SK-N-SH (cell line): ENCODE measurements at regions not wholly inside any gene's neighbourhood (a gene's known extent, or its start where the extent isn't known, plus 50 kb on each side); places are given as distances from the start of the nearest gene placed in this dataset.

Experiments
- EP300 ChIP-seq, 2 experiments: IDR thresholded peaks; 2 replicates each; pipeline versions ENCODE4 v1.4.0 to v1.6.1; 2012; ENCODE audit warnings: borderline replicate concordance in 1 of 2, low read depth in 1 of 2, low read length in 1 of 2
- FOSL2 ChIP-seq: IDR thresholded peaks from 2 replicates; pipeline ENCODE4 v1.4.0; 2012; ENCODE audit warnings: low read depth, mild to moderate bottlenecking, moderate library complexity, borderline replicate concordance
- JUND ChIP-seq: IDR thresholded peaks from 2 replicates; pipeline ENCODE4 v1.4.0; 2012
- NFIC ChIP-seq: IDR thresholded peaks from 2 replicates; pipeline ENCODE4 v1.4.0; 2012; ENCODE audit warnings: borderline replicate concordance
- RFX5 ChIP-seq: IDR thresholded peaks from 2 replicates; pipeline ENCODE4 v1.6.1; 2012; ENCODE audit warnings: mild to moderate bottlenecking, improper control_type of control experiment, low read length
- SIN3A ChIP-seq: IDR thresholded peaks from 2 replicates; pipeline ENCODE4 v1.6.1; 2012; ENCODE audit warnings: low read depth, mild to moderate bottlenecking, low read length, moderate library complexity, borderline replicate concordance
- TAF1 ChIP-seq: IDR thresholded peaks from 2 replicates; pipeline ENCODE4 v1.6.1; 2012; ENCODE audit warnings: low read depth, mild to moderate bottlenecking, low read length, moderate library complexity, borderline replicate concordance
- TCF12 ChIP-seq: IDR thresholded peaks from 2 replicates; pipeline ENCODE4 v1.4.0; 2012
- TF ChIP-seq, protein P1 (sequence below): fragments of 200-600 bp; sonication (generic); IDR thresholded peaks from 2 replicates; pipeline ENCODE4 v1.6.1; 2017; ENCODE audit warnings: antibody characterized with exemption, mild to moderate bottlenecking, moderate library complexity
- TF ChIP-seq, protein P2 (sequence below): IDR thresholded peaks from 2 replicates; pipeline ENCODE4 v1.6.1; 2012; ENCODE audit warnings: mild to moderate bottlenecking, low read depth, low read length, moderate library complexity
- TF ChIP-seq, protein P3 (sequence below): IDR thresholded peaks from 2 replicates; pipeline ENCODE4 v1.4.0; 2012; ENCODE audit warnings: low read depth
- TF ChIP-seq, protein P4 (sequence below): IDR thresholded peaks from 2 replicates; pipeline ENCODE4 v1.4.0; 2012; ENCODE audit warnings: low read depth, borderline replicate concordance
- TF ChIP-seq, protein P5 (sequence below): fragments of 150-350 bp; IDR thresholded peaks from 2 replicates; pipeline ENCODE4 v1.6.1; 2017; ENCODE audit warnings: antibody characterized with exemption, low read length, low read depth, borderline replicate concordance

DNA sequence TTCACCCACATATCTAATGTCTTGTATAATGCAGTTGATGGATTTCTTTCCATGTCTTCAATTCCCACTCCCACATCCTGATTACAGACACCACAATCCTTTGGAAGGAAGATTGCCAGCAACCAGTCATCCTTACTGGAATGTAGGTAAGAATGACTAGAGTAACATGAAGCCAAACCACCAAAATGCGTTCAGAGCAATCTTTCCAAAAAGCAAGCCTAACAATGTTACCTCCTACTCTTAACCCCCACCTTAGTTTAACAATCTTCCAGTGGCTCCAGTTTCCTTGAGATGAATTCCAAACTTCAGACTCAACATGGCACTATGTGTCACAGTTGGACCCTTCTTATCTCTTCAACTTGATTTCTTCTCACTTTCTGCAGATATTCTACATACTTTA is 685.6 kb downstream of the DOK5 start:
- TF ChIP-seq, protein P1, sequence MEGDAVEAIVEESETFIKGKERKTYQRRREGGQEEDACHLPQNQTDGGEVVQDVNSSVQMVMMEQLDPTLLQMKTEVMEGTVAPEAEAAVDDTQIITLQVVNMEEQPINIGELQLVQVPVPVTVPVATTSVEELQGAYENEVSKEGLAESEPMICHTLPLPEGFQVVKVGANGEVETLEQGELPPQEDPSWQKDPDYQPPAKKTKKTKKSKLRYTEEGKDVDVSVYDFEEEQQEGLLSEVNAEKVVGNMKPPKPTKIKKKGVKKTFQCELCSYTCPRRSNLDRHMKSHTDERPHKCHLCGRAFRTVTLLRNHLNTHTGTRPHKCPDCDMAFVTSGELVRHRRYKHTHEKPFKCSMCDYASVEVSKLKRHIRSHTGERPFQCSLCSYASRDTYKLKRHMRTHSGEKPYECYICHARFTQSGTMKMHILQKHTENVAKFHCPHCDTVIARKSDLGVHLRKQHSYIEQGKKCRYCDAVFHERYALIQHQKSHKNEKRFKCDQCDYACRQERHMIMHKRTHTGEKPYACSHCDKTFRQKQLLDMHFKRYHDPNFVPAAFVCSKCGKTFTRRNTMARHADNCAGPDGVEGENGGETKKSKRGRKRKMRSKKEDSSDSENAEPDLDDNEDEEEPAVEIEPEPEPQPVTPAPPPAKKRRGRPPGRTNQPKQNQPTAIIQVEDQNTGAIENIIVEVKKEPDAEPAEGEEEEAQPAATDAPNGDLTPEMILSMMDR, result no peak
- no peak for TF ChIP-seq JUND
- TF ChIP-seq, protein P2, sequence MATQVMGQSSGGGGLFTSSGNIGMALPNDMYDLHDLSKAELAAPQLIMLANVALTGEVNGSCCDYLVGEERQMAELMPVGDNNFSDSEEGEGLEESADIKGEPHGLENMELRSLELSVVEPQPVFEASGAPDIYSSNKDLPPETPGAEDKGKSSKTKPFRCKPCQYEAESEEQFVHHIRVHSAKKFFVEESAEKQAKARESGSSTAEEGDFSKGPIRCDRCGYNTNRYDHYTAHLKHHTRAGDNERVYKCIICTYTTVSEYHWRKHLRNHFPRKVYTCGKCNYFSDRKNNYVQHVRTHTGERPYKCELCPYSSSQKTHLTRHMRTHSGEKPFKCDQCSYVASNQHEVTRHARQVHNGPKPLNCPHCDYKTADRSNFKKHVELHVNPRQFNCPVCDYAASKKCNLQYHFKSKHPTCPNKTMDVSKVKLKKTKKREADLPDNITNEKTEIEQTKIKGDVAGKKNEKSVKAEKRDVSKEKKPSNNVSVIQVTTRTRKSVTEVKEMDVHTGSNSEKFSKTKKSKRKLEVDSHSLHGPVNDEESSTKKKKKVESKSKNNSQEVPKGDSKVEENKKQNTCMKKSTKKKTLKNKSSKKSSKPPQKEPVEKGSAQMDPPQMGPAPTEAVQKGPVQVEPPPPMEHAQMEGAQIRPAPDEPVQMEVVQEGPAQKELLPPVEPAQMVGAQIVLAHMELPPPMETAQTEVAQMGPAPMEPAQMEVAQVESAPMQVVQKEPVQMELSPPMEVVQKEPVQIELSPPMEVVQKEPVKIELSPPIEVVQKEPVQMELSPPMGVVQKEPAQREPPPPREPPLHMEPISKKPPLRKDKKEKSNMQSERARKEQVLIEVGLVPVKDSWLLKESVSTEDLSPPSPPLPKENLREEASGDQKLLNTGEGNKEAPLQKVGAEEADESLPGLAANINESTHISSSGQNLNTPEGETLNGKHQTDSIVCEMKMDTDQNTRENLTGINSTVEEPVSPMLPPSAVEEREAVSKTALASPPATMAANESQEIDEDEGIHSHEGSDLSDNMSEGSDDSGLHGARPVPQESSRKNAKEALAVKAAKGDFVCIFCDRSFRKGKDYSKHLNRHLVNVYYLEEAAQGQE, result no peak
- no peak for TF ChIP-seq TAF1
- no peak for TF ChIP-seq RFX5
- TF ChIP-seq, protein P3, sequence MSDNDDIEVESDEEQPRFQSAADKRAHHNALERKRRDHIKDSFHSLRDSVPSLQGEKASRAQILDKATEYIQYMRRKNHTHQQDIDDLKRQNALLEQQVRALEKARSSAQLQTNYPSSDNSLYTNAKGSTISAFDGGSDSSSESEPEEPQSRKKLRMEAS, result no peak
- TF ChIP-seq NFIC, result no peak
- TF ChIP-seq, protein P4, sequence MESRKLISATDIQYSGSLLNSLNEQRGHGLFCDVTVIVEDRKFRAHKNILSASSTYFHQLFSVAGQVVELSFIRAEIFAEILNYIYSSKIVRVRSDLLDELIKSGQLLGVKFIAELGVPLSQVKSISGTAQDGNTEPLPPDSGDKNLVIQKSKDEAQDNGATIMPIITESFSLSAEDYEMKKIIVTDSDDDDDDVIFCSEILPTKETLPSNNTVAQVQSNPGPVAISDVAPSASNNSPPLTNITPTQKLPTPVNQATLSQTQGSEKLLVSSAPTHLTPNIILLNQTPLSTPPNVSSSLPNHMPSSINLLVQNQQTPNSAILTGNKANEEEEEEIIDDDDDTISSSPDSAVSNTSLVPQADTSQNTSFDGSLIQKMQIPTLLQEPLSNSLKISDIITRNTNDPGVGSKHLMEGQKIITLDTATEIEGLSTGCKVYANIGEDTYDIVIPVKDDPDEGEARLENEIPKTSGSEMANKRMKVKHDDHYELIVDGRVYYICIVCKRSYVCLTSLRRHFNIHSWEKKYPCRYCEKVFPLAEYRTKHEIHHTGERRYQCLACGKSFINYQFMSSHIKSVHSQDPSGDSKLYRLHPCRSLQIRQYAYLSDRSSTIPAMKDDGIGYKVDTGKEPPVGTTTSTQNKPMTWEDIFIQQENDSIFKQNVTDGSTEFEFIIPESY, result no peak
- no peak for TF ChIP-seq SIN3A
- TF ChIP-seq, protein P5, sequence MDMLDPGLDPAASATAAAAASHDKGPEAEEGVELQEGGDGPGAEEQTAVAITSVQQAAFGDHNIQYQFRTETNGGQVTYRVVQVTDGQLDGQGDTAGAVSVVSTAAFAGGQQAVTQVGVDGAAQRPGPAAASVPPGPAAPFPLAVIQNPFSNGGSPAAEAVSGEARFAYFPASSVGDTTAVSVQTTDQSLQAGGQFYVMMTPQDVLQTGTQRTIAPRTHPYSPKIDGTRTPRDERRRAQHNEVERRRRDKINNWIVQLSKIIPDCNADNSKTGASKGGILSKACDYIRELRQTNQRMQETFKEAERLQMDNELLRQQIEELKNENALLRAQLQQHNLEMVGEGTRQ, result no peak
- TF ChIP-seq EP300 (IDR thresholded peaks at IDR 0.05; ENCODE audit: borderline replicate concordance in 1 of 2, low read depth in 1 of 2, low read length in 1 of 2), result no peak
- TF ChIP-seq TCF12, result no peak
- TF ChIP-seq FOSL2, result no peak
